Right renal pelvis (tissue), 4 donors: ENCODE measurements at regions not wholly inside any gene's neighbourhood (a gene's known extent, or its start where the extent isn't known, plus 50 kb on each side); places are given as distances from the start of the nearest gene placed in this dataset.
"Not testable (repeated sequence)": the region's sequence is repeated elsewhere in the genome, so short reads cannot be mapped to it uniquely, and the experiment has no call there.

Source experiments
- DNase-seq, 4 donors: peaks; one replicate each; pipeline ENCODE4 v3.0.0-alpha.2; 2013; ENCODE audit warnings: low read depth in 4 of 4, low spot score in 3 of 4, missing footprints in 1 of 4

DNA sequence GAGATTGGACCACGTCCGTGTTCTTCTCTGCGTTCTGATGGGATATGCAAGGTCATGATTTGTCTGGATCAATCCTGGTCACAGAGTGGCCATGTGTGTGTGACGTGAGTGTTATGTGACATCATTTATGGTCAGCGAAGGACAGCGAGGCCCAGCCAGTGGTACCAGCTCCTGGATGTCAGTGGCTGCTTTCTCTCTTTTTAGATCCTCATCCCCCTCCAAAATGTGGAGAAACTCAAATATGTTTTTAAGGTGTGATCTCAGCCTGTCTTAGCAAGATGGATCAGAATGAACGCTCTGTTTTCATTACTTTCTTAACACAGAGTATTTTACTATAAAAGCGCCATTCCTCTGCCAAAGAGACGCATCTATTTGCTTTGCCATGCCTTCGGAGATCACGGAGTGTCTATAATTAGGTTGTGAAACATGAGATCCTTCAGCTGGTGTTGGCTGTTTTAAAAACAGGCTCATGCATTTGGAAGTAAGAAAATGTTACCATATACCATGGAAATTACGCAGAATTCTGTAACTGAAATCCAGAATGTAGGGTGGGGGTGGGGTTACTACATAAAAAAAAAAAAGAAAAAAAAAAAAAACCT is 245.5 kb upstream of the TCERG1L start:
- no peak for DNase-seq

DNA sequence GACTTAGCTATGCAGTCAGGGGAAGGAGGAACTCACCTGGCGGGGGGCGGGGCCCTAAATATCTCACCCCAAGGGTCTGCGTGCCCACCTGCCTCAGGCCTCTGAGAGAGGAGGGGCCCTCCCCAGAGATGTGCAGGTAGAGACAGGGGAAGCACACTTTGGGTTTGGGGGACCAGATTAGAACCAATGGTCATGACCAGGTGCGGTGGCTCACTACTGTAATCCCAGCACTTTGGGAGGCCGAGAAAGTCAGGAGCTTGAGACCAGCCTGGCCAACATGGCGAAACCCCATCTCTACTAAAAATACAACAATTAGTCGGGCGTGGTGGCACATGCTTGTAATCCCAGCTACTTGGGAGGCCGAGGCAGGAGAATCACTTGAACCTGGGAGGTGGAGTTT is 246.4 kb upstream of the TCERG1L start:
- not testable (repeated sequence) for DNase-seq

DNA sequence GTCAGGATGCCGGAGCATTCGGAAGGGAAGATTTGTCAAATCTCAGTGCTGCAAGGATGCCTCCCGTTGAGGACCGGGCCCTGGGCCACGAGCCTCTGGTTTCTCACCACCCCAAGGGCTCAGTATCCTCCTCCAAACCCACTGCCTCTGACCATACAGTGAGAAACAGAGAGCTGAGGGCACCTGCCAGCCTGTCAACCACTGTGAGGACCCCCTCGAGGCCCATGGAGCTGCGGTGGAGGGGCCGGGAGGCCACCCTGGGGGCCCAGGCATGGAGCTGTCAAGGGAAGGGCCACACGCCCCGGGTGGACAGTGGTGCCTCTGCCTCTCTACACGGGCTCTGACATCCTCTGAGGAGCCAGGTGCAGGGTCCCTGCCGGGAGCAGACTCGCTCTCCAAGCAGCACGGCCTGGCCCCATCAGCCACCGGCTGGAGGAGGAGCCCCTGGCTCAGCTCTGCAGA is 248.0 kb upstream of the TCERG1L start:
- DNase-seq: no peak

DNA sequence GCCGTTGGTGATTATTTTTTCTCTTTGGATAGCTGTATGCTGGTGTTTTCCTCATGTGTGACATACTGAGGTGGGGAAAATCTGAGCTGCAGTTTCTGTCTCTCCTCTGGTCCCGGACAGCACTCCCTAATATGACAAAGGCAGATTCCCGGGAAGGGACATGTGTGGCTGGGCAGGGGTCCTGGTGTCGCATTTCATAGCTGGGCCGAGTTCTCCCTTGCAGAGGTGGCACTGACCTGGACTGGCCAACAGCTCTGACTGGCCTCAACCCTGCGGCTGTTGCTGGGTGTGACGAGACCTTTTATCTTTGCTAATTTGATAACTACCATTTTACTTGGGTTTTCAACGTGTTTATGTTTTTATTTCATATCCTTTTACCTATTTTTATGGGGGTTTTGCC is 248.6 kb upstream of the TCERG1L start:
- DNase-seq: no peak

DNA sequence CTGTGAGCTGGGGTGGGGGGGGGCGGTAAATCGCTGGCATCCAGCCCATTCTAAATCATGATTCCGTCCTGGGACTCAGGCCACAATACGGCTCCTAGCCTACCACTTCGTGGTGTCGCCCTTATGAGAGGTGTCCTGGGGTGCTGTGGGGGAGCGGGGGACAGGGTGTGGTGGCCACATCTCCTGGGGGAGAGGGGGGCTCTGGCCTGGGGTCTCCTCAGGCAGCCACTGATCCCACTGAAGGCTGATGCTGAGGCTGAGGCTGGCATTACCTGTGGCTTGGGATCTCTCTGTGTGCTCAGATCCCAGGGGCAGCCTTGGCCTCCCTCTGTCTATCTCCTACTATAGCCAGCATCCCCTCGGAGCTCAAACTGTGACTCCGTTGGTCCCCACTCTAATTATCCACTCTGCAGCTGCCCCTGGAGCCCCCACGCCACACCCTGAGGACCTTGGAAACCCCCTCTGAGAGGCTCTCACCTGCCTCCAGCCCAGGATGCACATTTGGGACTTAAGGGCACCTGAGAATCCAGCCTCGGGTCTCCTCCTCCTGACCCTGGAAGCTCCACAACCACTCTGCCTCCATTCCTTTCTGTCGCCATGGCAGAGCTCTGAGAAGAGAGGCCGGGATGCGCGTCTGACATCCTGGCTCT is 249.3 kb upstream of the TCERG1L start:
- no peak for DNase-seq

DNA sequence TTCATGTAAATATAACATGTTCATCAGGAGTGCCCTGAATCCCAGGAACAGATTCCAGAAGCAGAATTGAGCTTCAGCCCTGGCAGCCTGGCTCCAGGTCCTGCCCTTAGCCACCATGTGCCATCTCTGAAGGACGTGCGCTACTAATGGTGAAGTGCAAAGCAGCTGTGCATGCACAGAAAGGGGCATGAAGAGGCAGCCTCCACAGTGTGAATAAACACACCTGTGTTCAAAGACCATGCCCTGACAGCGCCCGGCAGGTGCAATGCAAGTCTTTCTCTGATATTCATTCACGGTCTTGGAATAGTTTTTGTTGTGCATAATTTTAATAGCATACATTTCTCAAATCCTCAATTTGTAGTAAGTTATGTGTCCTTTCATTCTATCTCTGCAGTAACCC is 250.4 kb upstream of the TCERG1L start:
- no peak for DNase-seq

DNA sequence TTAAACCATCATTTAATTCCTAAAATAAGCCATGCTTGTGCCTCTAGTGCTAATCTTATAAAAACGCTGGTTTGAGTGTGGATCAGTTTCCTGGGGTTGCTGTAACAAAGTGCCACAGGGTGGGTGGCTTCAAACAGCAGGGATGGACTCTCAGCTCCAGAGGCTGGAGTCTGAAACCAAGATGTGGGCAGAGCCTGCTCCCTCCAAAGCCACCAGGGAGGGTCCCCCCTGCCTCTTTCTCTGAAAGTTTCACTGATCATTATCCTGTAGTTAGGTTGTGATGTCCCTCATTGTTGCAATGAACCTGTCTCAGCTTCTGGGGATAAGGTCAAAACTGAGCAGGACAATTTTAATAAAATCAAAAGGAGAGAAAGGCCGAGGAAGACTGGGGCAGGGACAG is 251.9 kb upstream of the TCERG1L start:
- no peak for DNase-seq

DNA sequence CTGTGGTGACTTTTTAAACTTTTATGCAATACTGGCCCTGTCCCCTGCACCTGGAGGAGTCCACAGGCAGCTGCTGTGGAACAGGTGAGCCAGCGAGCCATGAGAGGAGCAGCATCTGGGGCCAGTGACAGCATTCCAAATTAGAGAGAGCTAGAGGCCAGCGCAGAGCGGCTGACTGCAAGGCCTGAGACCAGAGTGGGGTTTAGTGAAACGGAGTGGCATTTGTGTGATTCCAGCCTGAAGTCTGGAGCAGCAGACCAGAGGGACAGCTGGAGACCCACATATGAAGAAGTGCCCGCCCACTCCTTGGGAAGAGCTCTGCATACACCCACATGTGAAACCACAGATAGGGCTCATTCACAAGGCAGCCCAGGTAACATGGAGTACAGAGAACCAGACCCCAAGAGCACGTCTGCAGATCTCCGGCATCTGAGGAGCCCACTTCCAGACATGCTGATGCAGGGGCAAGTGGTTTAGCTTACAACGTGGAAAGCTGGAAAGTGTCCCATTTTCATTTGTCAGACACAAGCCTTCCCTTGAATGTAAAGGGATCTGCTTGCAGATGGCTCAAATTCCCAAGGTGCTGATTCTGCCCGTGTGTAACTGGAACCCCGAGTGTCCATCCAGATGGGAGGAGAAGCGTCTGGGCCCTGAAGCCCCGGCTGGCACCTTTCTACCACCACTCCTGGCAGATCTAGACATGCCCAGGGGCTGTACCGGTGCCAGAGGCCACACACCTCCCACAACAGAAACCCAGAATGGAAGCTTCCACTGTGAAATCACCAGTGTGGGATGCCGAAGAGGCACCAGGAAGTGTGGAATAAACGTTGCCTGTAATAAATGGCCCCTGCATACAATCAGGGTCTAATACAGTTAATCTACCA is 256.0 kb upstream of the TCERG1L start:
- no peak for DNase-seq

DNA sequence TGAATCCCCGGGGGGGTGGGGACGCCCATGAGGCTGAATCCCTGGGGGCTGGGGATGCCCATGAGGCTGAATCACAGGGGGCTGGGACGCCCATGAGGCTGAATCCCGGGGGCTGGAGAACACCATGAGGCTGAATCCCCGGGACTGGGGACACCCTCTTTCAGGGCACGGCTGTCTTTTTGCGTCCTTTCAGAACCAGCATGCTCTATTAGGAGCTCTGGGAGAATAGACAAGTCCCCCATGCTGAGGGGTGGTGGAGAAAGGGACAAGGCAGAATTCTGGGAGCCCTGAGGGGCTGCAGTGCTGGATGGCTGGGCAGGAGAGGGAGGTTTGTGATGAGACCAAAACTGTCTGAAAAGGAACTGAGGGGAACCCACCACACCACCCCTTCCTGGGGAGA is 257.3 kb upstream of the TCERG1L start:
- DNase-seq: no peak

DNA sequence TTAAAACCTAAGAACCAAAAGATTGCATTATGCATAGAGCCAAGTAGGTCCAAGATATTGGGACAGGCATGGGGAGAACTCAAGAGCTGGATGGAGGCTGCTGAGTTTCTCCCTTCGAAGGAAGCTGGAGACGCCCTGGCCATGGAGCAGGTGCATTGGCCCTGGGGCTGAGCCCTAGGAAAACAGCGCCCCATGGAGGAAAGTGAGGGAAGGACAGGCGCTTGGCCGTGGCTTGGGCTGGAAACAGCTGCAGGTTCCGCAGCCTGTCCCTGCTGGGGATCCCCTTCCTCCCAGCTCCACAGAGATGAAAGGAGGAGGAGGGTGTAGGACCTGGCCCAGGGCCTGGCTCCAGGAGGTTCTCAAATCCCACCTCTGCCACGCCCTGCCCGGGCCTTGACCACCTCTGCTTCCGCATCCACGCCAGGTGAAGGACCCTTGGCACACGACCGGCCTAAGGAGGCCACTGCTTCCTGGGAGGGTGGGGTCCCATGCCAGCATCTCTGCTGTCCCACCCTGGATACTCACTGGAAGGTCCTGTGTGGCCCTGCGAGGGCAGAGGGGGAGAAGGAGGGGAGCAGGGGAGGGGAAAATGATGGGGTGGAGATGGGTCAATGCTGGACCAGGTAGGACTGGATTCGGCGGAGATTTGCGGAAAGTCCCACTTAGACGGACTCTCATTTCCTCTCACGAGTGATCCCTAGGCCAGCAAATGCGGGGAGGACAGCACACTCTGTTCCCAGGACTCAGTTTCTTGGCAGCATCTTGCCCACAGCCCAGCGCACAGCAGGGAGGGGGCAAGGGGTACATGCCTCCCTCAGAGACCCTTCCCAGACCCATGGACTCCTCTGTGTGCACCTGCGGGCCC is 258.6 kb upstream of the TCERG1L start:
- DNase-seq: no peak

DNA sequence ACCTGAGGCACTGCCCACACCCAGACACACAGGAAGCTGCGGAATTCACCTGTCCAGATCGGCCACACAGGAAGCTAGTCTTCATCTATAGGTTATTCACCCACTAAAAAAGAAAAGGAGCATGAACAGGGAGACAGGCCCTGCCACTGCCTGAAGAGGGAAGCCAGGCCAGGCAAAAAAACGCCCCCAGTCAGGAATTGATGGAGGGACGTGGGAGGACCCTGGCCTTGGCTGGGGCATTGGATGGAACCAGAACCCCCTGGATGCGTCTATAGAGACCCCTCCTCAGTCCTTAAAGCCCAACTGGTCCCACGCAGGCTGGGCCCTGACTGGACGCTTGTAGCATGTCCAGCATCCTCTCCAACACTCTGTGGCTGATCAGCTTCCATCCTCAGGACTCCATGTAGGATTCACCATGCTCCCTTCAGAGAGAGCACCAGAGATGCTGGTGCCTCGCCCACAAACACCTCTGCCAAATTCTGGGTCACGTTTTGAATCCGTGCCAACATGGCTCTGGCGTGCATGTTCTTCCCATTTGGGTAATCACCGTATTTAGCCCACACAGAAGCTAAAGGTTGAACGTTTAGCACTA is 259.3 kb upstream of the TCERG1L start:
- DNase-seq: no peak

DNA sequence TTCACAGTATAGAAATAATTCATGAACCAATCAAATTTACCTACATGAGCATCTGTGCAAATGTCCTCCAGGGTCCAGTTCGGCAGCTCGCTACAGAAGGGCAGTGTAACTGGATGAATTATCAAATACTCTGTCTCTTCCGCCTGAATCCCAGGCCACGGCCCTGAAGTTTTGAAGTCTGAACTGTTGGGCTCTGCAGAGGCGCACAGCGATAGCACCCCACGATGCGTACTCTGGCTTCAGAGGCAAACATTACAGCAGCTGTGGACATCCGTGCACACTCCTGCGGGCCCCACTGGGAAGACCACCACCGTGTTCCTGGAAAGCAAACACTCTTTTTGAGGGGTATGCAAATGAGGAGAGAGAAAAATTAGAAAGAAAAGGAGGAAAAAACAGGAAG is 259.8 kb upstream of the TCERG1L start:
- no peak for DNase-seq

DNA sequence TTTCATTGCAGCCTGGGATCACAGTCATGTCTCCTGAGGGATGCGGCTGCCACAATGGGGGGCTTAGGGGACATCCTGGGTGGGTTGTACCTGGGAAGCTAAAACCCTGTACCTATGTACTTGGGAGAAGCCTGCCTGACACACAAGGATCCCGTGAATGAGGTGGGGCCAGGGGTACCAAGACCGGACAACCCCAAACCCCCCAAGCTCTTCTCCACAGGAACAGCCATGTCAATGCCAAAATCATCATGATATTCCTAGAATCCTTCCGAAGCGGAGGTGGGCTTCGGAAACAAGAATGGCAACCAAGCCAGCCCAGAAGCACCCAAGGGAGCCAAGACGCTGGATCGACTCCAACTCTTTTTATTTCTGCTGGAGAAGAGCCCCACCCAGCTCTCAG is 260.3 kb upstream of the TCERG1L start:
- no peak for DNase-seq

DNA sequence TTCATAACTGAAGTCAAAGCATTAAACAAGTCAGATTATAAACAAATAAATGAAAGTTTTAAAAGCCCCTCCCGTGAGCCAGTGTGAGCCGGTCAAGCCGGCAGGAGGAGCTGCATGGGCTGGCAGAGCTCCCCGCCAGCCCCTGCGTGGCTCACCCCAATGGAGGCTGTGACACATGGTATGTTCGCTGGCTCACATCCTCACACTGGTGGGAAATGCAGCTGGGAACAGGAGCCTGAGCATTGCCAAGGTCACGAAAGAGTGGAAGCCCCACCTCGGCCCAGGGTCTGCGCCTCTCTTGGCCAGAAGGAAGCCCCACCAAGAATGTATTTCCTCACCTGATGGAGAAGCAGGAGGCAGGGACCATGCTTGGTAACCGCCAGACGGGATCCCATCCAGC is 261.7 kb upstream of the TCERG1L start:
- DNase-seq: no peak

DNA sequence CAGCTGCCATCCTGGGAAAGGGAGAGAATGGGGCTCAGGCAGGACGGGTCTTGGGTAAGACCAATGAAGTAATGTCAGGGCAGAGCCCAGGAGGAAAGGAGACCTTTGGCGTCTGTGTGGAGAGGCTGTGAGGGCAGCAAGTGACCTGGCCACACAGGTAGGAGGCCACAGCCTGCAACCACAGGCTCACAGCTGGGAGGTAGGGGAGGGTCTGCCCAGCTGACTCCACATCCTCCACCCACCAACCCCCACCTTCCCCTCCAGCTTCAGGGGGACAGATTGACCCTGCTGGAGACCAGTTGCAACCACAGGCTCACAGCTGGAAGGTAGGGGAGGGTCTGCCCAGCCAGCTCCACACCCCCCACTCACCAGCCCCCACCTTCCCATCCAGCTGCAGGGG is 262.2 kb upstream of the TCERG1L start:
- no peak for DNase-seq

DNA sequence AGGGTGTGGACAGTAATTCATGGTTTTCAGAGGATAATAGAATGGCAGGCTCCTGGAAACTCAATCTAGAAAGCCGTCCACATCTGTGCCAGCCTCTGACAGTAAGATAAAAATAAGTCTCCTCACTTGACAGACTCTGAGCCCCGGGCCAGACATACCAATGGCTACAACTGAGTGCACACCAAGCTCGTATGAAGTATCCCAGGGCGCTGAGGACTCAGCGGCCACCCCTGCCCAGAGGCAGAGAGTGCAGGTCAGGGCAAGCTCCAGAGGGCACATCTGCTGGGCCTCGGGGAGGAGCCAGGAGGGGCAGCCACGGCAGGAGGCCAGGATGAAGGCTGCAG is 262.8 kb upstream of the TCERG1L start:
- no peak for DNase-seq

DNA sequence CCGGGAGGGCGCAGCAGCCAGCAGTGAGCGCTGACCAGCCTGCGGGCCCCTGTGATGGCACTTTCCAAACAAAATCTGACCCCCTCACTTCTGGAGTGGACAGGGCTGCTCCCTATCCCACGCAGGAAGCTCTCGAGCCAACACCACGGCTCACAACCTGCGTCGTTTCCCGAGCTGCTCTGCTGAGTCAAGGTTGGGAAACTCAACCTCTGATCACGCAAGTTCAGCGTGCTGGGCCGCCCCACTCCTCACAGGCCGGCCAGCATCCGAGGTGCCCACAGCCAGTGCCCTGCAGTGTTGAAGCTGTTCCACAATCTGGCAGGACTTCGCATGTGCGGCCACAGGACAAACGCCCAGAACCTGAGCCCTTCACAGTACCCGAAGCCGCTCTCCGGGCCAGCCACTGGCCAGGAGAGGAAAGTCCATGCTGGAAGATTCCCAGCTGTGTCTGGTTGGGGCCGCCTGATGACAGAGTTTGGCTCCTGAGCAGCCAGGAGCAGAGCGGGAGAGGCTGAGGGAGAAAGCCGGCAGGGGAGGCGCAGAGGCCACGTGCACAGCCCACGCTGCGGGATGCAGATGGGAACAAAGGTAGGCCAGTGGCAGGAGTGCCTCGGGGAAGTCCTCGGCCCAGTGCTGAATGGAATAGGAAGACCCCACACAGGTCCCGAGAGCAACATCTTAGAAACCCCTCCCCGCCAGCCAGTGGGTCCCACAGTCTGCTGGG is 263.3 kb upstream of the TCERG1L start:
- no peak for DNase-seq

DNA sequence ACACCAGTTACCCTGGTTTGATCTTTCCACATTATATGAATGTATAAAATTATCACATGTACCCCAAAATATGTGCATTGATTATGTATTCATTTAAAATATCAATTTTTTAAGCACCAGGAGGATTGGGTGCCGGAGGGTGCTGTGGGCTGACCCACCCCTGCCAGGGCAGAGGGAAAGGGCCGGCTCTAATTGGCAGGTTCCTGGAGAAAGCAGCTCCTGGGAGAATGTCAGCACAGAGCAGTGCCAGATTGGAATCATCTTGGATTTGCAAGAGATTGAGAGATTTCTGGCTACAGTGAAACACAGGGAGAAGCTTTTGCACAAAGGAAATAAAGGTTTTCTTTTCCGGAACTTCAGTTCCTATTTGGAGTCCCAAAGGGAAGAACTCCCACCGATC is 264.4 kb upstream of the TCERG1L start:
- no peak for DNase-seq

DNA sequence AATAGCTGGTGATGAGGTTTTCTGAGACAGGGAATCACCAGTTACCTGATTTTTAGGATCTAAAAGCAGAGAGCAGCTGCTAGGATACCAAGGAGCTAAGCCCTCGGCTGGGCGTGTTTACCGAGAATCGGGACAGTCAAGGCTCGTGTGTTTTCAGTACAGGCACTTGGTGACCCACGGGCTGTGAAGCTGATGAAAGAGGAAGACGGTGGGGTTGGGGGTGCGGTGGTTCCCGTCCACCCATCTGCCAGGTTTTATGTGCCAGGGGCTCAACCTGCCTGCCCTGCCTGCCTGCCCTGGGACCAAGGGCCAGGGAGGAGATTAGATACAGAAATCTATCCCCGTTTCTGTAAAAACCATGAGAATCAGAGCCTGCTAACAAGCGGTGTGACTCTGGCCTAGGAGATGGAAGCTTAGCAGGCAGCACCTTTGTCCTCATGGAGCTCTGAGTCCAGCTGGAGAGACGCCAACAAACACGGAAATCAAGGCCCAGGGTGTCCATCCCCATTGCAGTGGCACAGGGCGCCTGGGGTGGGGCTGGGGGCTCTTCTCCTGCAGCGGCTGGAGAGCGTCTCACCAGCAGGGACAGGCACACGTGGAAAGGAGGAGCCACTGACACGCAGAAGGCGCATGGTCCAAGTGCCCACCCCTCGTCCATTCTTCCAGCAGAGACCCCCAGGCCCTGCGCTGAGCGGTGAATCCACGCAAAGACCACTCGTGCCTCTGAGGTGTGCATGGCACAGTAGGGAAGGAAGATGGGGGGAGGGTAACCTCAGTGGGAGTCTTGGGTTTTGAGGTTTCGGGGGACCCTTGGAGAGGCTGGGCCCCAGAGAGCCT is 265.0 kb upstream of the TCERG1L start:
- no peak for DNase-seq
